H9 (cell line): ENCODE measurements at regions not wholly inside any gene's neighbourhood (a gene's known extent, or its start where the extent isn't known, plus 50 kb on each side); places are given as distances from the start of the nearest gene placed in this dataset.
A peak's percentile ranks its signal among the peaks of the same experiment; 100 is the strongest.

Experiments
- DNase-seq: peaks from one replicate; pipeline ENCODE4 v3.0.0-alpha.2; 2017
- H2AFZ ChIP-seq: one replicate; pipeline ENCODE4 v1.6.1; 2013; ENCODE audit warnings: mild to moderate bottlenecking, low read length, control low read depth, moderate library complexity
- H2AK5ac ChIP-seq: 2 replicates; pipeline ENCODE4 v1.6.1; 2013; ENCODE audit warnings: low read length, control low read depth, mixed read lengths; ENCODE audit not compliant: insufficient read length
- H2BK120ac ChIP-seq: one replicate; pipeline ENCODE4 v1.6.1; 2013; ENCODE audit warnings: low read depth, mild to moderate bottlenecking, low read length, control low read depth, inconsistent platforms; ENCODE audit not compliant: poor library complexity, severe bottlenecking
- H2BK12ac ChIP-seq: 2 replicates; pipeline ENCODE4 v1.6.1; 2013; ENCODE audit warnings: low read length, control low read depth, mixed read lengths, low read depth; ENCODE audit not compliant: insufficient read length
- H2BK15ac ChIP-seq: 2 replicates; pipeline ENCODE4 v1.6.1; 2013; ENCODE audit warnings: low read depth, low read length, control low read depth
- H2BK20ac ChIP-seq: one replicate; pipeline ENCODE4 v1.6.1; 2013; ENCODE audit warnings: low read depth, mild to moderate bottlenecking, low read length, control low read depth, inconsistent platforms; ENCODE audit not compliant: poor library complexity, severe bottlenecking
- H2BK5ac ChIP-seq: 2 replicates; pipeline ENCODE4 v1.6.1; 2013; ENCODE audit warnings: low read length, control low read depth, mixed read lengths; ENCODE audit not compliant: insufficient read length
- H3K14ac ChIP-seq: 2 replicates; pipeline ENCODE4 v1.6.1; 2013; ENCODE audit warnings: low read length, control low read depth; ENCODE audit not compliant: insufficient read depth
- H3K18ac ChIP-seq: 2 replicates; pipeline ENCODE4 v1.6.1; 2013; ENCODE audit warnings: low read depth, mild to moderate bottlenecking, mixed read lengths, low read length, control low read depth; ENCODE audit not compliant: insufficient read length
- H3K23ac ChIP-seq: 2 replicates; pipeline ENCODE4 v1.6.1; 2013; ENCODE audit warnings: low read length, control low read depth, mixed read lengths, low read depth; ENCODE audit not compliant: insufficient read length
- H3K23me2 ChIP-seq: 2 replicates; pipeline ENCODE4 v1.6.1; 2013; ENCODE audit warnings: low read depth, mild to moderate bottlenecking, mixed read lengths, low read length, control low read depth; ENCODE audit not compliant: insufficient read length, poor library complexity, severe bottlenecking
- H3K27ac ChIP-seq: 2 replicates; pipeline ENCODE4 v1.5.1; 2013; ENCODE audit warnings: low read length, control low read depth, mixed read lengths, low read depth; ENCODE audit not compliant: insufficient read length
- H3K27me3 ChIP-seq: 2 replicates; pipeline ENCODE4 v1.6.1; 2013; ENCODE audit warnings: low read length, control low read depth, inconsistent platforms; ENCODE audit not compliant: insufficient read depth
- H3K4ac ChIP-seq: 2 replicates; pipeline ENCODE4 v1.6.1; 2013; ENCODE audit warnings: low read depth, mild to moderate bottlenecking, control low read depth, inconsistent platforms, low read length, moderate library complexity
- H3K4me1 ChIP-seq: 2 replicates; pipeline ENCODE4 v1.6.1; 2013; ENCODE audit warnings: low read length, control low read depth, inconsistent platforms; ENCODE audit not compliant: insufficient read depth
- H3K4me2 ChIP-seq: 2 replicates; pipeline ENCODE4 v1.6.1; 2013; ENCODE audit warnings: low read length, control low read depth, mixed read lengths; ENCODE audit not compliant: insufficient read length, insufficient read depth
- H3K56ac ChIP-seq: 2 replicates; pipeline ENCODE4 v1.6.1; 2013; ENCODE audit warnings: low read depth, mild to moderate bottlenecking, mixed read lengths, low read length, control low read depth; ENCODE audit not compliant: insufficient read length
- H3K79me1 ChIP-seq: 2 replicates; pipeline ENCODE4 v1.6.1; 2013; ENCODE audit warnings: low read depth, mild to moderate bottlenecking, moderate library complexity, low read length, control low read depth, inconsistent platforms; ENCODE audit not compliant: insufficient read depth, poor library complexity, severe bottlenecking
- H3K79me2 ChIP-seq: 2 replicates; pipeline ENCODE4 v1.6.1; 2013; ENCODE audit warnings: low read length, control low read depth, inconsistent platforms; ENCODE audit not compliant: insufficient read depth
- H3K9ac ChIP-seq: 2 replicates; pipeline ENCODE4 v1.6.1; 2013; ENCODE audit warnings: low read length, control low read depth, mixed read lengths; ENCODE audit not compliant: insufficient read length; ENCODE audit errors: extremely low read depth
- H3K9me3 ChIP-seq: one replicate; pipeline ENCODE4 v1.6.1; 2013; ENCODE audit warnings: low read depth, low read length, inconsistent platforms; ENCODE audit not compliant: control insufficient read depth
- H3T11ph ChIP-seq: one replicate; pipeline ENCODE4 v1.6.1; 2013; ENCODE audit warnings: mild to moderate bottlenecking, low read length, control low read depth, inconsistent platforms
- H4K20me1 ChIP-seq: one replicate; pipeline ENCODE4 v1.6.1; 2013; ENCODE audit not compliant: control insufficient read depth, insufficient read length, insufficient read depth
- H4K5ac ChIP-seq: 2 replicates; pipeline ENCODE4 v1.6.1; 2013; ENCODE audit warnings: low read depth, mild to moderate bottlenecking, mixed read lengths, low read length, control low read depth; ENCODE audit not compliant: insufficient read length
- H4K8ac ChIP-seq: replicated peaks from 2 replicates; pipeline ENCODE4 v1.6.1; 2013; ENCODE audit warnings: low read length, control low read depth, mixed read lengths, low read depth; ENCODE audit not compliant: insufficient read length
- H4K91ac ChIP-seq: 2 replicates; pipeline ENCODE4 v1.6.1; 2013; ENCODE audit warnings: low read depth, mild to moderate bottlenecking, moderate library complexity, mixed read lengths, low read length, control low read depth; ENCODE audit not compliant: insufficient read length
- H3K27ac Mint-ChIP-seq, 3 experiments: 2 replicates in 2 of 3; 3 replicates in 1 of 3; pipeline ENCODE4 v1.8.0; 2020 to 2021; ENCODE audit warnings: mixed read lengths in 3 of 3, mild to moderate bottlenecking in 1 of 3, moderate library complexity in 1 of 3
- H3K27me3 Mint-ChIP-seq: 2 replicates; pipeline ENCODE4 v1.8.0; 2021; ENCODE audit warnings: low read depth, mild to moderate bottlenecking, moderate library complexity, mixed read lengths
- H3K36me3 Mint-ChIP-seq, 3 experiments: 2 replicates in 2 of 3; 3 replicates in 1 of 3; pipeline ENCODE4 v1.8.0; 2020 to 2021; ENCODE audit warnings: low read depth in 3 of 3, mixed read lengths in 3 of 3; ENCODE audit not compliant: insufficient read depth in 1 of 3
- H3K4me1 Mint-ChIP-seq, 2 experiments: 2 replicates each; pipeline ENCODE4 v1.8.0; 2020; ENCODE audit warnings: mixed read lengths in 2 of 2
- H3K4me3 Mint-ChIP-seq, 2 experiments: 2 replicates in 1 of 2; 3 replicates in 1 of 2; pipeline ENCODE4 v1.8.0; 2020 to 2021; ENCODE audit warnings: mild to moderate bottlenecking in 2 of 2, mixed read lengths in 2 of 2, moderate library complexity in 1 of 2
- H3K9me3 Mint-ChIP-seq, 2 experiments: 2 replicates in 1 of 2; 3 replicates in 1 of 2; pipeline ENCODE4 v1.8.0; 2020; ENCODE audit warnings: mild to moderate bottlenecking in 2 of 2, mixed read lengths in 2 of 2, moderate library complexity in 1 of 2
- CTCF ChIP-seq: fragments of 200-600 bp; sonication (generic); conservative IDR thresholded peaks from 3 replicates; pipeline ENCODE4 v1.8.0; 2021; ENCODE audit warnings: antibody characterized with exemption, mild to moderate bottlenecking
- WGBS: extraction: QIAGEN DNeasy Blood & Tissue Kit; methylation state at CpG from one replicate; pipeline ENCODE4 v1.1.7; 2013; ENCODE audit warnings: missing lambda C conversion rate, low lambda C conversion rate, mixed read lengths; ENCODE audit not compliant: insufficient read length; ENCODE audit errors: extremely low coverage; 5-methylcytosine and 5-hydroxymethylcytosine counted together

DNA sequence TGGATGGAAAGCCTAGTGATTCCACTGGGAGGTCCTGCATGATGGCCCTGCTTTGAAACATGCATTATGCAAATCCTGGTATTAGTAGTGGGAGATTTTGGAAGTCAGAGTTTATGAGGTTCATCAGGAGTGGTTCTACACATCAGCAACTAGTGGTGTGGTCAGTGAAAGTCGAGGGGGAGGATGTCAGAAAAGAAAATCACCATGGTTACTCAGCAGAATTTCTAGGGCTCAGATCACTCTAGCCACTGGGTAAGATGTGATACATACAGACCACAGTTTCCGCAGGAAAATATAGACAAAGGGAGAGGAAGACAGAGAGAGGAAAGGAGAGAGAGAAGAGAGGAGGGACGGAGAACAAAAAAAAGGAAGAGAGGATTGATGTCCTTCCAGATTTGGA lies 2100.7 kb upstream of the PIK3C3 start:
- Mint-ChIP-seq H3K27me3 (no peaks in the 10 kb centered on the region), H3K4me3 (no peak overlapping the region), H3K27ac (peak overlapping the region in 1 of 3 experiments; percentile 15; a peak in 1 of 7 replicates), H3K9me3 (no peaks in the 10 kb centered on the region), H3K4me1 (peaks cover 24 to 25% of the 10 kb centered on the region in 2 experiments), H3K36me3 (no peaks in the 10 kb centered on the region)
- no peaks in the 10 kb centered on the region for H3K79me1 ChIP-seq
- no peak overlapping the region for H3K4me2 ChIP-seq
- no peaks in the 10 kb centered on the region for H3K23me2 ChIP-seq
- no peak overlapping the region for H3K27ac ChIP-seq
- no peak overlapping the region for H3K56ac ChIP-seq
- no peak for DNase-seq
- H2AFZ ChIP-seq = no peak overlapping the region
- no peak overlapping the region for H4K8ac ChIP-seq
- no peaks in the 10 kb centered on the region for H4K20me1 ChIP-seq
- no peak overlapping the region for H3K4ac ChIP-seq
- no peaks in the 10 kb centered on the region for H3K4me1 ChIP-seq
- no peaks in the 10 kb centered on the region for H3K9me3 ChIP-seq
- no peak overlapping the region for H3K14ac ChIP-seq
- H3T11ph ChIP-seq = no peak overlapping the region
- no peak overlapping the region for H2BK120ac ChIP-seq
- H3K18ac ChIP-seq = no peak overlapping the region
- no peak overlapping the region for H2AK5ac ChIP-seq
- WGBS = no CpG with 5 or more reads among the region's 3 CpGs
- no peaks in the 10 kb centered on the region for H3K79me2 ChIP-seq
- no peak overlapping the region for H2BK5ac ChIP-seq
- H2BK15ac ChIP-seq = no peak overlapping the region
- no peaks in the 10 kb centered on the region for H3K27me3 ChIP-seq
- no peak overlapping the region for H2BK12ac ChIP-seq
- H3K23ac ChIP-seq = no peak overlapping the region
- no peak for TF ChIP-seq CTCF
- no peak overlapping the region for H2BK20ac ChIP-seq
- no peak overlapping the region for H4K91ac ChIP-seq
- no peak overlapping the region for H3K9ac ChIP-seq
- H4K5ac ChIP-seq = no peak overlapping the region
